Transverse colon (tissue), 4 donors: ENCODE measurements at regions not wholly inside any gene's neighbourhood (a gene's known extent, or its start where the extent isn't known, plus 50 kb on each side); places are given as distances from the start of the nearest gene placed in this dataset.

Experiments
- EP300 ChIP-seq: sonication (generic); formaldehyde crosslinking; IDR thresholded peaks from one replicate; pipeline ENCODE4 v1.6.1; 2017; ENCODE audit warnings: antibody characterized with exemption, low read depth
- POLR2A ChIP-seq: fragments of 450-650 bp; IDR thresholded peaks from one replicate; pipeline ENCODE4 v1.6.1; 2016; ENCODE audit warnings: antibody characterized with exemption, mild to moderate bottlenecking, moderate library complexity
- POLR2AphosphoS5 ChIP-seq, 3 donors: sonication (generic); formaldehyde crosslinking; IDR thresholded peaks; one replicate each; pipeline ENCODE4 v1.6.1; 2016; ENCODE audit warnings: antibody characterized with exemption in 3 of 3
- TF ChIP-seq, protein P1 (sequence below), 5 experiments: fragments of 200-600 bp in 3 of 5; fragments of 450-650 bp in 2 of 5; sonication (generic) in 3 of 5; IDR thresholded peaks; 1 replicate in 2 of 5; 2 replicates in 3 of 5; pipeline ENCODE4 v1.5.1; 2016 to 2017; ENCODE audit warnings: antibody characterized with exemption in 5 of 5, inconsistent platforms in 3 of 5, mild to moderate bottlenecking in 2 of 5, moderate library complexity in 1 of 5

DNA sequence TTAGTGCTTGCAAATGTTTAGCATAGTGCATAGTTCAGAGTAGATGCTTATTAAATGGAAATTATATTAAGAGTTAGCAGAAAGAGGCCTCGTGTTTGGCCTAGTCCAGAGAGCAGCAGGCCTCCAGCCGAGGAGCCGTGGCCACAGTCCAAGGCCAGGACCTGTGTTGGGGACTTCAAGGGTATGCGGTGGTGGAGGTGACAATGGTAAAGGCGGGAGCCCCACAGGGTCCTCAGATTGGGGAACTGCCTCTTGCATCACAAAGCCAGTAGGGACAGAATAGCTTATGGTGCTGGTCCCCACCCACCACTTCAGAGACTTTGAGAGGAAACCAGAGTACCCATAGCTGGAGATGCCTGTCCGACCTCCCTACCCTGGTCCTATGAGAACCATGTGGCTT, 554.6 kb upstream of the RIOK2 start:
- no peak for TF ChIP-seq POLR2A
- TF ChIP-seq, protein P1, sequence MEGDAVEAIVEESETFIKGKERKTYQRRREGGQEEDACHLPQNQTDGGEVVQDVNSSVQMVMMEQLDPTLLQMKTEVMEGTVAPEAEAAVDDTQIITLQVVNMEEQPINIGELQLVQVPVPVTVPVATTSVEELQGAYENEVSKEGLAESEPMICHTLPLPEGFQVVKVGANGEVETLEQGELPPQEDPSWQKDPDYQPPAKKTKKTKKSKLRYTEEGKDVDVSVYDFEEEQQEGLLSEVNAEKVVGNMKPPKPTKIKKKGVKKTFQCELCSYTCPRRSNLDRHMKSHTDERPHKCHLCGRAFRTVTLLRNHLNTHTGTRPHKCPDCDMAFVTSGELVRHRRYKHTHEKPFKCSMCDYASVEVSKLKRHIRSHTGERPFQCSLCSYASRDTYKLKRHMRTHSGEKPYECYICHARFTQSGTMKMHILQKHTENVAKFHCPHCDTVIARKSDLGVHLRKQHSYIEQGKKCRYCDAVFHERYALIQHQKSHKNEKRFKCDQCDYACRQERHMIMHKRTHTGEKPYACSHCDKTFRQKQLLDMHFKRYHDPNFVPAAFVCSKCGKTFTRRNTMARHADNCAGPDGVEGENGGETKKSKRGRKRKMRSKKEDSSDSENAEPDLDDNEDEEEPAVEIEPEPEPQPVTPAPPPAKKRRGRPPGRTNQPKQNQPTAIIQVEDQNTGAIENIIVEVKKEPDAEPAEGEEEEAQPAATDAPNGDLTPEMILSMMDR (IDR thresholded peaks at IDR 0.05): no peak
- TF ChIP-seq EP300: no peak
- TF ChIP-seq POLR2AphosphoS5 (IDR thresholded peaks at IDR 0.05): no peak
